ENCODE measurements at regions not wholly inside any gene's neighbourhood (a gene's known extent, or its start where the extent isn't known, plus 50 kb on each side); places are given as distances from the start of the nearest gene placed in this dataset.
"Not testable (repeated sequence)": the region's sequence is repeated elsewhere in the genome, so short reads cannot be mapped to it uniquely, and the experiment has no call there.

- no peak for DNase-seq
Measured at GRCh38 chr1:96376846-96377245, 344.7 kb upstream of the PTBP2 start.

GRCh38 chr1:96384611-96385010 is 337.0 kb upstream of the PTBP2 start:
- no peak for DNase-seq

- no peak for DNase-seq
Measured at GRCh38 chr1:96387785-96388184, 333.8 kb upstream of the PTBP2 start.

GRCh38 chr1:96388421-96389310 is 332.9 kb upstream of the PTBP2 start:
- DNase-seq = no peak

GRCh38 chr1:96400089-96400488 is 321.5 kb upstream of the PTBP2 start:
- DNase-seq = no peak

GRCh38 chr1:96409087-96409486 is 312.5 kb upstream of the PTBP2 start:
- no peak for DNase-seq

- DNase-seq = no peak
Measured at GRCh38 chr1:96409689-96410088, 311.9 kb upstream of the PTBP2 start.

- no peak for DNase-seq
Measured at GRCh38 chr1:96411006-96411405, 310.6 kb upstream of the PTBP2 start.

GRCh38 chr1:96414598-96414997 is 307.0 kb upstream of the PTBP2 start:
- DNase-seq = no peak

GRCh38 chr1:96416111-96416595 is 305.4 kb upstream of the PTBP2 start:
- DNase-seq = no peak

- DNase-seq = no peak
Measured at GRCh38 chr1:96416701-96417444, 304.7 kb upstream of the PTBP2 start.

GRCh38 chr1:96418969-96419368 is 302.6 kb upstream of the PTBP2 start:
- no peak for DNase-seq

- DNase-seq = no peak
Measured at GRCh38 chr1:96424877-96425276, 296.7 kb upstream of the PTBP2 start.

- DNase-seq = no peak
Measured at GRCh38 chr1:96425382-96426129, 296.0 kb upstream of the PTBP2 start.

GRCh38 chr1:96427616-96428015 is 294.0 kb upstream of the PTBP2 start:
- no peak for DNase-seq

- no peak for DNase-seq
Measured at GRCh38 chr1:96445302-96445701, 276.3 kb upstream of the PTBP2 start.

- no peak for DNase-seq
Measured at GRCh38 chr1:96464066-96464465, 257.5 kb upstream of the PTBP2 start.

GRCh38 chr1:96464522-96464921 is 257.1 kb upstream of the PTBP2 start:
- no peak for DNase-seq

- no peak for DNase-seq
Measured at GRCh38 chr1:96464991-96465390, 256.6 kb upstream of the PTBP2 start.

- DNase-seq = no peak
Measured at GRCh38 chr1:96465441-96465840, 256.1 kb upstream of the PTBP2 start.

- no peak for DNase-seq
Measured at GRCh38 chr1:96466842-96467241, 254.7 kb upstream of the PTBP2 start.

GRCh38 chr1:96469726-96470125 is 251.9 kb upstream of the PTBP2 start:
- not testable (repeated sequence) for DNase-seq

- no peak for DNase-seq
Measured at GRCh38 chr1:96472471-96472870, 249.1 kb upstream of the PTBP2 start.

Data from hematopoietic multipotent progenitor cell treated with erythropoietin and hydrocortisone succinate and interleukin-3 and kit ligand, for 8 days (in vitro differentiated cells).